Fibroblast of skin of left quadriceps (primary cell): ENCODE measurements at regions not wholly inside any gene's neighbourhood (a gene's known extent, or its start where the extent isn't known, plus 50 kb on each side); places are given as distances from the start of the nearest gene placed in this dataset.

Source experiments
- DNase-seq, 2 experiments: peaks; one replicate each; pipeline ENCODE4 v3.0.0-alpha.2; 2013; ENCODE audit warnings: low read depth in 2 of 2

- DNase-seq = no peak
Observed at GRCh38 chr9:110143485-110143884, 64.5 kb downstream of the C9orf152 start.

GRCh38 chr9:110143950-110144545 is 63.9 kb downstream of the C9orf152 start:
- no peak for DNase-seq

GRCh38 chr9:110146373-110146772 is 61.6 kb downstream of the C9orf152 start:
- no peak for DNase-seq

- DNase-seq = no peak
Observed at GRCh38 chr9:110148384-110148783, 59.6 kb downstream of the C9orf152 start.

- peak; percentile 68 to 69 for DNase-seq
Observed at GRCh38 chr9:110148891-110149290, 59.1 kb downstream of the C9orf152 start.
